NCI-H1930 (cell line): ENCODE measurements at regions not wholly inside any gene's neighbourhood (a gene's known extent, or its start where the extent isn't known, plus 50 kb on each side); places are given as distances from the start of the nearest gene placed in this dataset.

ENCODE experiments used
- DNase-seq, 2 experiments: peaks; one replicate each; lab custom pipeline; 2025; lab: John Stamatoyannopoulos, UW

- no peak for DNase-seq
Observed at GRCh38 chr4:120431180-120431579, 364.5 kb upstream of the MAD2L1 start.

- no peak for DNase-seq
Observed at GRCh38 chr4:120418146-120418545, 351.5 kb upstream of the MAD2L1 start.

- no peak for DNase-seq
Observed at GRCh38 chr4:120415896-120416295, 349.2 kb upstream of the MAD2L1 start.

- DNase-seq, result no peak
Observed at GRCh38 chr4:120406960-120407359, 340.3 kb upstream of the MAD2L1 start.

- no peak for DNase-seq
Observed at GRCh38 chr4:120403296-120403695, 336.6 kb upstream of the MAD2L1 start.

GRCh38 chr4:120400441-120400840 lies 333.8 kb upstream of the MAD2L1 start:
- DNase-seq, result no peak

GRCh38 chr4:120399826-120400225 lies 333.2 kb upstream of the MAD2L1 start:
- no peak for DNase-seq

- no peak for DNase-seq
Observed at GRCh38 chr4:120395746-120396145, 329.1 kb upstream of the MAD2L1 start.

GRCh38 chr4:120355881-120356280 lies 289.2 kb upstream of the MAD2L1 start:
- no peak for DNase-seq

- DNase-seq, result no peak
Observed at GRCh38 chr4:120354381-120354780, 287.7 kb upstream of the MAD2L1 start.

GRCh38 chr4:120353235-120353634 lies 286.6 kb upstream of the MAD2L1 start:
- no peak for DNase-seq

- DNase-seq, result no peak
Observed at GRCh38 chr4:120352739-120353138, 286.1 kb upstream of the MAD2L1 start.

GRCh38 chr4:120348948-120349347 lies 282.3 kb upstream of the MAD2L1 start:
- DNase-seq, result no peak

GRCh38 chr4:120348521-120348920 lies 281.9 kb upstream of the MAD2L1 start:
- no peak for DNase-seq

- no peak for DNase-seq
Observed at GRCh38 chr4:120331486-120332370, 265.1 kb upstream of the MAD2L1 start.

- no peak for DNase-seq
Observed at GRCh38 chr4:120329386-120329785, 262.7 kb upstream of the MAD2L1 start.

GRCh38 chr4:120327276-120327675 lies 260.6 kb upstream of the MAD2L1 start:
- no peak for DNase-seq

GRCh38 chr4:120319046-120319767 lies 252.6 kb upstream of the MAD2L1 start:
- no peak for DNase-seq

GRCh38 chr4:120318196-120318846 lies 251.7 kb upstream of the MAD2L1 start:
- DNase-seq, result no peak

- no peak for DNase-seq
Observed at GRCh38 chr4:120317713-120318112, 251.1 kb upstream of the MAD2L1 start.

GRCh38 chr4:120316416-120316815 lies 249.8 kb upstream of the MAD2L1 start:
- no peak for DNase-seq

GRCh38 chr4:120314969-120315368 lies 248.3 kb upstream of the MAD2L1 start:
- no peak for DNase-seq

GRCh38 chr4:120304801-120305200 lies 238.2 kb upstream of the MAD2L1 start:
- no peak for DNase-seq
